ENCODE measurements at regions not wholly inside any gene's neighbourhood (a gene's known extent, or its start where the extent isn't known, plus 50 kb on each side); places are given as distances from the start of the nearest gene placed in this dataset.

- BruUV-seq (replicated peaks), result no TSS peak
- Histone ChIP-seq H3K36me3 (ENCODE audit: control insufficient read depth, insufficient read depth, low read length) (no peaks in the 10 kb centered on the region), H3K9me3 (ENCODE audit: control insufficient read depth, insufficient read depth, low read depth, low read length) (no peaks in the 10 kb centered on the region), H3K4me3 (ENCODE audit: low read depth in 2 of 2, low read length in 2 of 2) (no peak overlapping the region), H3K27ac (ENCODE audit: low read length) (no peak overlapping the region), H3K27me3 (ENCODE audit: control insufficient read depth, insufficient read depth, low read length) (peaks cover 3% of the 10 kb centered on the region; the same call in 1 of the 2 replicates), H3K4me1 (ENCODE audit: control insufficient read depth, insufficient read depth, low read length) (no peaks in the 10 kb centered on the region)
- ChIA-PET CTCF (no interaction called here), POLR2A (no interaction called here)
- TF ChIP-seq REST (IDR thresholded peaks at IDR 0.05; ENCODE audit: insufficient read depth in 1 of 2, low read depth in 2 of 2, low read length in 1 of 2) (no peak), POLR2AphosphoS5 (IDR thresholded peaks at IDR 0.05; ENCODE audit: low read depth, low read length) (no peak), TCF7L2 (IDR thresholded peaks at IDR 0.05; ENCODE audit: low read depth, low read length) (no peak), SIN3A (IDR thresholded peaks at IDR 0.05; ENCODE audit: borderline replicate concordance, insufficient read depth, low read depth, low read length) (no peak), CTCF (IDR thresholded peaks at IDR 0.05) (no peak)
- DNase-seq (ENCODE audit: low read depth, low spot score) (no peak), ATAC-seq (no peak)
- intact Hi-C loops (cut with micrococcal nuclease; ENCODE audit: unreplicated experiment), result no loop called here
- in situ Hi-C loops (cut with HindIII; ENCODE audit: low pct_unique_long_range_greater_than_20kb, low sequenced_read_pairs), result no loop called here
These were observed 153.5 kb upstream of the FOXF1 start for GRCh38 chr16:86356804-86357203.

- no TSS peak for BruUV-seq (replicated peaks)
- Histone ChIP-seq H3K36me3 (ENCODE audit: control insufficient read depth, insufficient read depth, low read length) (no peaks in the 10 kb centered on the region), H3K27ac (ENCODE audit: low read length) (no peak overlapping the region), H3K4me1 (ENCODE audit: control insufficient read depth, insufficient read depth, low read length) (no peaks in the 10 kb centered on the region), H3K4me3 (ENCODE audit: low read depth in 2 of 2, low read length in 2 of 2) (no peak overlapping the region), H3K27me3 (ENCODE audit: control insufficient read depth, insufficient read depth, low read length) (peaks cover 3% of the 10 kb centered on the region; the same call in 1 of the 2 replicates), H3K9me3 (ENCODE audit: control insufficient read depth, insufficient read depth, low read depth, low read length) (no peaks in the 10 kb centered on the region)
- ChIA-PET POLR2A (no interaction called here), CTCF (no interaction called here)
- in situ Hi-C loops (cut with HindIII; ENCODE audit: low pct_unique_long_range_greater_than_20kb, low sequenced_read_pairs), result no loop called here
- no peak for DNase-seq (ENCODE audit: low read depth, low spot score)
- intact Hi-C loops (cut with micrococcal nuclease; ENCODE audit: unreplicated experiment), result no loop called here
- no peak for ATAC-seq
- TF ChIP-seq POLR2AphosphoS5 (IDR thresholded peaks at IDR 0.05; ENCODE audit: low read depth, low read length) (no peak), TCF7L2 (IDR thresholded peaks at IDR 0.05; ENCODE audit: low read depth, low read length) (no peak), SIN3A (IDR thresholded peaks at IDR 0.05; ENCODE audit: borderline replicate concordance, insufficient read depth, low read depth, low read length) (no peak), REST (IDR thresholded peaks at IDR 0.05; ENCODE audit: insufficient read depth in 1 of 2, low read depth in 2 of 2, low read length in 1 of 2) (no peak), CTCF (IDR thresholded peaks at IDR 0.05) (no peak)
These were observed 153.0 kb upstream of the FOXF1 start for GRCh38 chr16:86357303-86357702.

All from Panc1 (cell line).